GM21528 (cell line): ENCODE measurements at regions not wholly inside any gene's neighbourhood (a gene's known extent, or its start where the extent isn't known, plus 50 kb on each side); places are given as distances from the start of the nearest gene placed in this dataset.
"Not testable (repeated sequence)": the region's sequence is repeated elsewhere in the genome, so short reads cannot be mapped to it uniquely, and the experiment has no call there.

ENCODE experiments used
- ATAC-seq: cut with Tn5 transposase; IDR thresholded peaks from one replicate; pipeline ENCODE4 v1.9.1; 2021; ENCODE audit warnings: mild to moderate bottlenecking, moderate library complexity; ENCODE audit not compliant: unreplicated experiment, low FRiP score

GRCh38 chr13:44786756-44787155 is 202.5 kb downstream of the NUFIP1 start:
- ATAC-seq, result no peak

- ATAC-seq, result no peak
Observed at GRCh38 chr13:44785401-44785800, 203.9 kb downstream of the NUFIP1 start.

- no peak for ATAC-seq
Observed at GRCh38 chr13:44784708-44785080, 204.6 kb downstream of the NUFIP1 start.

GRCh38 chr13:44783994-44784707 is 205.1 kb downstream of the NUFIP1 start:
- ATAC-seq, result no peak

- ATAC-seq, result no peak
Observed at GRCh38 chr13:44780591-44781280, 204.6 kb upstream of the TSC22D1 start.

GRCh38 chr13:44778761-44779484 is 202.8 kb upstream of the TSC22D1 start:
- ATAC-seq, result no peak

GRCh38 chr13:44775290-44775689 is 199.2 kb upstream of the TSC22D1 start:
- not testable (repeated sequence) for ATAC-seq

- ATAC-seq, result no peak
Observed at GRCh38 chr13:44770951-44771350, 194.8 kb upstream of the TSC22D1 start.

GRCh38 chr13:44769686-44770085 is 193.6 kb upstream of the TSC22D1 start:
- ATAC-seq, result no peak

- no peak for ATAC-seq
Observed at GRCh38 chr13:44768775-44769581, 192.8 kb upstream of the TSC22D1 start.

- no peak for ATAC-seq
Observed at GRCh38 chr13:44768239-44768638, 192.1 kb upstream of the TSC22D1 start.

- ATAC-seq, result no peak
Observed at GRCh38 chr13:44765001-44765471, 188.9 kb upstream of the TSC22D1 start.

GRCh38 chr13:44764302-44764692 is 188.2 kb upstream of the TSC22D1 start:
- no peak for ATAC-seq

- no peak for ATAC-seq
Observed at GRCh38 chr13:44763615-44764301, 187.6 kb upstream of the TSC22D1 start.

GRCh38 chr13:44762911-44763310 is 186.8 kb upstream of the TSC22D1 start:
- ATAC-seq, result no peak

GRCh38 chr13:44760434-44760833 is 184.3 kb upstream of the TSC22D1 start:
- ATAC-seq, result no peak

- no peak for ATAC-seq
Observed at GRCh38 chr13:44759384-44760360, 183.5 kb upstream of the TSC22D1 start.

- no peak for ATAC-seq
Observed at GRCh38 chr13:44758630-44759383, 182.7 kb upstream of the TSC22D1 start.
